Non-pigmented ciliary epithelial cell (primary cell): ENCODE measurements at regions not wholly inside any gene's neighbourhood (a gene's known extent, or its start where the extent isn't known, plus 50 kb on each side); places are given as distances from the start of the nearest gene placed in this dataset.

ENCODE experiments used
- DNase-seq: peaks from one replicate; pipeline ENCODE4 v3.0.0-alpha.2; 2010; ENCODE audit warnings: low read depth

DNA sequence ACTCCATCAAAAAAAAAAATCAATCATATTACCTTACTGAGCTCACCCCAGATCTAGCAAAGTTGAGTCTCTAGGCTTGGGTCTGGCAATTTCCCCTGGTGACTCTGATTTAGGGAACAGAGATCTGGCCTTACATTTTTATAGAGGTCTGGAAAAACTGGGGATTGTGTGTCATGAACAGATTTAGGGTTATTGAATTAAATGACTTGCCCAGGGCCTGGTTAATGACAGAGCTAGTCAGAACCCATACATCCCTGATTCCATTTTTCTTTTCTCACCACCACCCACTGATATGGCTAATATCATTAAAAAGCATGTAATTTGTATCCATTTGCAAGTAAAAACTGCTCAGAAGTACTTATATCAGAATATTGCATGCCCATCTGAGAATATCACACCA is 163.4 kb upstream of the OGFRL1 start:
- DNase-seq, result no peak

DNA sequence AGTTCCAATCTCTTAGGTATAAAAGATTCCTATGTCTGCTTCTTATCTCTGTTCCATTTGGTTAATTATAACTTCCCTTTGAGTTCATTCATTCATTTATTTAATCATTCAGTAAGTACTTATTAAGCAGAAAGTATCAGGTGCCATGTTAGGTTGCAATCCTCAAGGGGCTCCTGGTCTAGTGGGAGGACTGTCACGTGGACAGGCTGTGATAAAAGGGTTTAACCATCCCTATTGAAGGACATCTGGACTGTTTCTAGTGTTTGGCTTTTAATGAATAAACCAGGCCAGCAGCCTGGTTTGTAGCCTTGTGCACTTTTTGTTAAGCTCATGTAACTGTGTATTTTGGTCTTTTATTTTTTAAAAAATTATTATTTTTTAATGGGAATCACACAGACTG is 162.1 kb upstream of the OGFRL1 start:
- no peak for DNase-seq

DNA sequence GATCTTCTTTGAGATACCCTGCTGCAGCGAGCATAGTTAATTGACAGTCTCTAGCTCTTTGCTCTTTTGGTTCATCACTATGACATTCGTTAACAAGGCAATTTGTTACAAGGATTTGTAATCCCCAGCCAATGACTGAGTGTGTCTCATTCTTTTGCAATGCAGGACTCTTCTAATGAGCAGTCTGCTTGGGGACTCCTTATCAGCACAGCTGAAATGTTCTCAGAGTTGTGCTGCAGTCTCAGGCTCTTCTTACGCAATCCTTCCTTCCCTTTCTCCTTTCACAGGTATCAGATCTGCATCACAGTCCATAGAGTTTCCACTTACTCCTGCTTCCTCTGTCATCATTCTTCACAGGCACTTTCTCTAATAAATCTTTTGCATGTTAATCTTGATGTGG is 161.2 kb upstream of the OGFRL1 start:
- DNase-seq, result no peak

GRCh38 chr6:71130277-71130676 is 158.3 kb upstream of the OGFRL1 start:
- no peak for DNase-seq

GRCh38 chr6:71134929-71135642 is 153.5 kb upstream of the OGFRL1 start:
- no peak for DNase-seq

DNA sequence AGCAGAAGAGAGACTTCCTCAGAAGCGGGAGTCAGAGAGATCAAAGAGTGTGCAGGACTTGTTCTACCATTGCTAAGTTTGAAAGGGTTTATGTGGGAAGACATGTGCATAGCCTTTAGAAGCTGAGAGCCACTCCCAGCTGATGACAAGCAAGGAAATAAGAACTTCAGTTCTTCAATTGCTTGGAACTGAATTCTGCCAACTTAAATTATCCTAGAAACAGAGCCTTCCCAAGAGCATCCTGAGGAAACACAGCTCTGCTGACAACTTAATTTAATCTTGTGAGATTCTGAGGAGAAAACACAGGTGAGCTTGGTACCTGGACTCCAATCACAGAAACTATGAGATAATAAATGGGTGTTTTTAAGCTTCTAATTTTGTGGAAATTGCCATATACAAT is 150.6 kb upstream of the OGFRL1 start:
- DNase-seq, result no peak

DNA sequence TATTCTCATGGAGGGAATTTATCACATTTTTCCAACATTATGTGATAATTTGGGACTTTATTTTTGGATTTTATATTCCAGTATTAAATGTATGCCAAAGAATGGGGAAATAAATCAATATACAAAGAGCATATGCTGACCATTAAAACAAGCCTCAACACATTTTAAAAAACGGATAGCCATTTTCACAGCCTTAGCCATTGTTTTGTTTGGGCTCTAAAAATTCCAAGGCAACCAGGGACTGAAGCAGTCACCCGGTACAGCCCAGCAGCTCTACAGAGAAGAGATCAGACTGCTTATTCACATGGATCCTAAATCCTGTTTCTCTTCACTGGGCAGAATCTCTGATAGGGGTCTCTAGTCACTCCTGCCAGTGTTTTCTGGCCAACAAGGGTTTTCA is 150.2 kb upstream of the OGFRL1 start:
- DNase-seq, result no peak

GRCh38 chr6:71139249-71139648 is 149.4 kb upstream of the OGFRL1 start:
- DNase-seq, result peak; percentile 35

GRCh38 chr6:71153755-71154325 is 134.8 kb upstream of the OGFRL1 start:
- DNase-seq, result no peak

GRCh38 chr6:71157345-71157744 is 131.3 kb upstream of the OGFRL1 start:
- DNase-seq, result no peak

- DNase-seq, result no peak
These were observed 123.7 kb upstream of the OGFRL1 start for GRCh38 chr6:71164890-71165289.

DNA sequence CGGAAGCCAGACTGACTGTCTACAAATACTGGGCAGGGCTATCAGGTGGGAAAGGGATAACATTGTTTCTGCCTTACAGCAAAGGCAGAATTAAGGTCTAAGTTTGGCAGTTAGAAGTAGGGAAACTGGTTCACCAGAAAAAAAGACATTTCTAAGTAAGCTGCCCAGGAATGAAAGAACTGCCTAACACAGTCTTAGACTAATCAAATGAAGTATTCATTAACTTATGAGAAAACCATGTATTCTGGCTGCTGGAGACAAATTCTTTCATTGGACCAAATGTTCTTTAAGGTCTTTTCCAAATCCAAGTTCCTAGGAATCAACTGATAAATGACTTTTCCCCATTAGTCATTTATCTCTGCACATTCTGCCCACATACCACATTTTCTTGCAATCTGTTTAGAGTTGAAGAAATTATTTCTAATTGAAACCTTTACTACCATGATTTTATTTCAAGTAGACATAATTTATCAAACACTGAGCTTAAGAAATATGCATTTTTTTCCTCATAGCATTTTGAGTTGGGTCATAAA is 120.3 kb upstream of the OGFRL1 start:
- no peak for DNase-seq

DNA sequence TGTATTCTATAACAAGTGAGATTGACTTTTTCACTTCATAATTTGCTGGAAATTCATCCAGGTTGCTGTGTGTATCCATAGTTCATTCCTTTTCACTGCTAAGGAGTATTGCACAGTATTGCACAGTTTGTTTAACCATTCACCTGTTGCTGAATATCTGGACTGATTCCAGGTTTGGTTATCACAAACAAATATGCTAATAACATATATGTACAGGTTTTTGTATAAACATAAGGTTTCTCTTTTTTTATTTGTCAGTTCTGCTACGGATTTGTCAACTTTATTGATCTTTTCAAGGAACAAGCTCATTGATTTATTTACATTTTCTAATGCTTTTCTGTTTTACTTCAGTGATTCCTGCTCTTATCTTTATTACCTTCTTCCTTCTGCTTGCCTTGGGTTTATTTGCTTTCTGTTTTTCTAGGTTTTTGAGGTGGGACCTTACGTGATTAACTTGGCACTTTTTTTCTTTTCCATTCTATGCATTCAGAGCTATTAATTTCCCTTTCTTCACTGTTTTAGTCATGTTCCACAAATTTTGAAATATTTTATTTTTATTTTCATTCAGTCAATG is 117.0 kb upstream of the OGFRL1 start:
- no peak for DNase-seq

GRCh38 chr6:71179249-71179885 is 109.2 kb upstream of the OGFRL1 start:
- no peak for DNase-seq

DNA sequence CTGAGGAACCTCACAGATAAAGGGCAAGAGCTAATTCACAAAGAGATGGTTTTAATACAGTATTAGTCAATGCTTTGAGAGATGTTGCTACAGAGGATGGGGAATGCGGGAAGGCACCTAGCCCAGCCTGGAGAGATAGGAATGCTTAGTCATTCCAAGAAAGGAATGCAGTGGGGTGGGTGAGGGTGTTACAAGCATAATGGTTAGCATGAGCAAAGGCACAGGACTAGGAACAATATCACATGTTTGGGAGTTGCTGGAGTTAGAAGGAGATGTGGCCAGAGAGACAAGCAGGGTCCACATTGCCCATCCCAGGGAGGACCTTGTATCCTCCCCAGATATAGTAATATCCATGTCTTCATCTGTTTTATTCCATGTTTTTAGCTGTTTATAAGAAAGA is 107.0 kb upstream of the OGFRL1 start:
- peak; percentile 85 for DNase-seq

DNA sequence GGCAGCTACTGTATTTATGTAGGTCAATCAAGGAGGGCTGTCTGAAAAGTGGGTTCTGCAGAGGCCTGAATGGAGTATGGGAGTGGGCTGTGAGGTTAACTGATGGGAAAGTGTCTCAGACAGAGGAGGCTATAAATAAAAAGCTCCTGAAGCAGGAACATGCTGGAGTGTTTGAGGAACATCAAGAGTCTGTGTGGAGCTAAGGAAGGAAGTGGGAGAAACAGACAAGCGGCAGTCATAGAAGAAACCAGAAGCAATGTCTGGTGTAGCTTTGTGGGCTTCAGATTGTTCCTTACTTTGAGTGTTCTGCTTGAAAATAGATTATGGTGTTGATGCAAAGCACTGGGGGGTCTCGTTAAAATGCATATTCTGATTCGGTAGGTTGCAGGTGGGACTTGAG is 101.5 kb upstream of the OGFRL1 start:
- DNase-seq, result no peak

DNA sequence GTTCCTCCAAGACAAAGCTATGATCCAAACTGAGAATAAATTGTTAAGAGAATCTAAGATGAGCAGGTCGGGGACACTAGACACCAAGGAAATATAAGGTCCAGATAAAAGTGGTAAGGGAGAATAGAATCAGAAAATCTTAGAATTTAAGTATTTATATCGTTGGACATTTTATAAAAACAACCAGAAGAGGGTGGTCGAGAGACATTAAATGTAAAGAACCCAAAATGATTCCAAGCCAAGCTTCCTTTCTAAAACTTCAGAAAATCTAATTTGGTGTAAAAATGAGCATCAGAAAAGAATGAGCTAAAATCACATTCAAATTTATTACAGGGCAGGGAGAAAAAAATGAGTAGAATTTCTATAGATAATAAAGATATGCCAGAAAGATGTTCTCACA is 97.8 kb upstream of the OGFRL1 start:
- no peak for DNase-seq

GRCh38 chr6:71194724-71195123 is 93.9 kb upstream of the OGFRL1 start:
- DNase-seq, result peak; percentile 69

- DNase-seq, result peak; percentile 36
These were observed 91.3 kb upstream of the OGFRL1 start for GRCh38 chr6:71197267-71197666.

- peak; percentile 67 for DNase-seq
These were observed 90.8 kb upstream of the OGFRL1 start for GRCh38 chr6:71197780-71198179.

GRCh38 chr6:71198908-71199307 is 89.7 kb upstream of the OGFRL1 start:
- no peak for DNase-seq

DNA sequence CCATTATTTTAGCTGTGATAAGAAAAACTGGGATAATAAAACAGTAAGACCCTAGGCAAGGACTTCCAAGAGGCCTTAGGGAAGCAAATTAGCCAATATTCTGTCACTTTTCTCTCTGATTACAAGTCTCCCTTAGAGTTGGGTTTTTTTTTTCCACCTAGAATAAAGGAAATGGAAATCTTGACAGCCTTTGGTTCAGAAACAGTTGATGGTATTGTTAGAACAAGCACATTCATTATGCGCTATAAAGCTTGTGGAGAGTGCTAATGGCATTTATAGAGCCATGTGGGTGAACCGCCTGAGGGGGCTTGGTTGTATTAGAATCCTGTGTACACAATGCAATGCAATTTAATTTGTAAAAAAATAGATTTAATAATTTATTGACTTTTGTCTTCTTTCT is 88.9 kb upstream of the OGFRL1 start:
- DNase-seq, result no peak

DNA sequence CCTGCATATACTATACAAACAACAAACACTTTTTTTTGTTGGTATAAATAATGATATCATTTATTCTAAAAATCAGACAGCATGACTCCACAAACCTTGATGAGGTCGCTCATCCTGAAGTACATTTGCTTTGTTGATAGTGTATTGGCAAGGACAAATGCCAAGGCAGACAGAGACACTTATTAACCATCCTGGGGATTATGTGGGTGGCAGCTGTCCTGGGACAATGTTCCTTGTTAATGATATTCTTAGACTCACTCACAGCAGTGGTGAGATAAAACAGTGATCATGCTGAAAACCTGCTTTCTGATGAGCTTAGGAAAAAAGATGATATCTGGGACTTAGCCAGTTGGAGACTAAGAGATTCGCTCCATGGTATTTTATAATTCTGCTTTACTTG is 85.4 kb upstream of the OGFRL1 start:
- DNase-seq, result no peak
